DND-41 (cell line): ENCODE measurements at regions not wholly inside any gene's neighbourhood (a gene's known extent, or its start where the extent isn't known, plus 50 kb on each side); places are given as distances from the start of the nearest gene placed in this dataset.

Source experiments
- CTCF ChIP-seq: IDR thresholded peaks from 2 replicates; pipeline ENCODE4 v1.5.1; 2012; ENCODE audit warnings: borderline replicate concordance, low read length, moderate library complexity, mild to moderate bottlenecking; ENCODE audit not compliant: poor library complexity, severe bottlenecking; ENCODE audit errors: extremely low read depth
- EZH2 ChIP-seq: IDR thresholded peaks from 3 replicates; pipeline ENCODE4 v1.6.1; 2012; ENCODE audit warnings: borderline replicate concordance, low read depth, mild to moderate bottlenecking, moderate library complexity, low read length, inconsistent platforms; ENCODE audit not compliant: severe bottlenecking

- no peak for TF ChIP-seq CTCF
- no peak for TF ChIP-seq EZH2
Measured at GRCh38 chr9:89739916-89740315, 135.1 kb downstream of the GADD45G start.
